ENCODE measurements at regions not wholly inside any gene's neighbourhood (a gene's known extent, or its start where the extent isn't known, plus 50 kb on each side); places are given as distances from the start of the nearest gene placed in this dataset.

GRCh38 chr6:48307573-48307972 lies 196.6 kb upstream of the PTCHD4 start:
- Histone ChIP-seq H3K36me3 (ENCODE audit: control insufficient read depth in 1 of 2, insufficient read depth in 2 of 2, low read length in 1 of 2) (no peaks in the 10 kb centered on the region), H3K9me3 (ENCODE audit: control insufficient read depth, low read length) (no peaks in the 10 kb centered on the region), H3K27me3 (ENCODE audit: control insufficient read depth in 1 of 2, insufficient read depth in 2 of 2, low read length in 1 of 2) (no peaks in the 10 kb centered on the region), H3K4me3 (ENCODE audit: low read length in 2 of 2) (no peak overlapping the region), H3K27ac (ENCODE audit: low read depth in 1 of 2, low read length in 2 of 2) (no peak overlapping the region), H3K4me1 (ENCODE audit: control insufficient read depth in 1 of 2, insufficient read depth in 2 of 2, low read length in 2 of 2) (no peaks in the 10 kb centered on the region)
- 72 to 77% methylated on average over 2 of the region's 2 CpGs for WGBS, 2 donors
- intact Hi-C loops (cut with DNase I), result no loop called here
- DNase-seq (no peak), ATAC-seq (ENCODE audit: low FRiP score) (no peak)

GRCh38 chr6:48290595-48290994 lies 179.6 kb upstream of the PTCHD4 start:
- H3K36me3 ChIP-seq (ENCODE audit: control insufficient read depth in 1 of 2, insufficient read depth in 2 of 2, low read length in 1 of 2), result no peaks in the 10 kb centered on the region
- WGBS, 2 donors, result 55 to 62% methylated on average over 4 of the region's 4 CpGs
- DNase-seq, result no peak
- H3K27me3 ChIP-seq (ENCODE audit: control insufficient read depth in 1 of 2, insufficient read depth in 2 of 2, low read length in 1 of 2), result no peaks in the 10 kb centered on the region
- intact Hi-C loops (cut with DNase I), result no loop called here
- no peak overlapping the region for H3K4me3 ChIP-seq (ENCODE audit: low read length in 2 of 2)
- no peak overlapping the region for H3K27ac ChIP-seq (ENCODE audit: low read depth in 1 of 2, low read length in 2 of 2)
- ATAC-seq (ENCODE audit: low FRiP score), result no peak
- no peaks in the 10 kb centered on the region for H3K9me3 ChIP-seq (ENCODE audit: control insufficient read depth, low read length)
- no peaks in the 10 kb centered on the region for H3K4me1 ChIP-seq (ENCODE audit: control insufficient read depth in 1 of 2, insufficient read depth in 2 of 2, low read length in 2 of 2)

GRCh38 chr6:48289841-48290240 lies 178.8 kb upstream of the PTCHD4 start:
- Histone ChIP-seq H3K36me3 (ENCODE audit: control insufficient read depth in 1 of 2, insufficient read depth in 2 of 2, low read length in 1 of 2) (no peaks in the 10 kb centered on the region), H3K4me3 (ENCODE audit: low read length in 2 of 2) (no peak overlapping the region), H3K27ac (ENCODE audit: low read depth in 1 of 2, low read length in 2 of 2) (no peak overlapping the region), H3K9me3 (ENCODE audit: control insufficient read depth, low read length) (no peaks in the 10 kb centered on the region), H3K4me1 (ENCODE audit: control insufficient read depth in 1 of 2, insufficient read depth in 2 of 2, low read length in 2 of 2) (no peaks in the 10 kb centered on the region), H3K27me3 (ENCODE audit: control insufficient read depth in 1 of 2, insufficient read depth in 2 of 2, low read length in 1 of 2) (no peaks in the 10 kb centered on the region)
- intact Hi-C loops (cut with DNase I), result no loop called here
- DNase-seq (no peak), ATAC-seq (ENCODE audit: low FRiP score) (no peak)
- 43 to 60% methylated on average over 5 of the region's 5 CpGs for WGBS, 2 donors

- Histone ChIP-seq H3K27ac (ENCODE audit: low read depth in 1 of 2, low read length in 2 of 2) (no peak overlapping the region), H3K4me1 (ENCODE audit: control insufficient read depth in 1 of 2, insufficient read depth in 2 of 2, low read length in 2 of 2) (no peaks in the 10 kb centered on the region), H3K9me3 (ENCODE audit: control insufficient read depth, low read length) (no peaks in the 10 kb centered on the region), H3K27me3 (ENCODE audit: control insufficient read depth in 1 of 2, insufficient read depth in 2 of 2, low read length in 1 of 2) (no peaks in the 10 kb centered on the region), H3K4me3 (ENCODE audit: low read length in 2 of 2) (no peak overlapping the region), H3K36me3 (ENCODE audit: control insufficient read depth in 1 of 2, insufficient read depth in 2 of 2, low read length in 1 of 2) (no peaks in the 10 kb centered on the region)
- whole genome bisulfite sequencing, 2 donors, result 62 to 69% methylated on average over 1 of the region's 1 CpG
- DNase-seq (no peak), ATAC-seq (ENCODE audit: low FRiP score) (no peak)
- intact Hi-C loops (cut with DNase I), result no loop called here
Observed at GRCh38 chr6:48281217-48281616, 170.2 kb upstream of the PTCHD4 start.

GRCh38 chr6:48280035-48280620 lies 169.1 kb upstream of the PTCHD4 start:
- no peak overlapping the region for H3K4me3 ChIP-seq (ENCODE audit: low read length in 2 of 2)
- H3K36me3 ChIP-seq (ENCODE audit: control insufficient read depth in 1 of 2, insufficient read depth in 2 of 2, low read length in 1 of 2), result no peaks in the 10 kb centered on the region
- intact Hi-C loops (cut with DNase I), result no loop called here
- no peaks in the 10 kb centered on the region for H3K4me1 ChIP-seq (ENCODE audit: control insufficient read depth in 1 of 2, insufficient read depth in 2 of 2, low read length in 2 of 2)
- H3K9me3 ChIP-seq (ENCODE audit: control insufficient read depth, low read length), result no peaks in the 10 kb centered on the region
- ATAC-seq (ENCODE audit: low FRiP score) (no peak), DNase-seq (no peak)
- H3K27ac ChIP-seq (ENCODE audit: low read depth in 1 of 2, low read length in 2 of 2), result no peak overlapping the region
- no peaks in the 10 kb centered on the region for H3K27me3 ChIP-seq (ENCODE audit: control insufficient read depth in 1 of 2, insufficient read depth in 2 of 2, low read length in 1 of 2)
- 64 to 81% methylated on average over 1 of the region's 1 CpG for WGBS, 2 donors

- Histone ChIP-seq H3K27ac (ENCODE audit: low read depth in 1 of 2, low read length in 2 of 2) (no peak overlapping the region), H3K27me3 (ENCODE audit: control insufficient read depth in 1 of 2, insufficient read depth in 2 of 2, low read length in 1 of 2) (no peaks in the 10 kb centered on the region), H3K4me3 (ENCODE audit: low read length in 2 of 2) (no peak overlapping the region), H3K4me1 (ENCODE audit: control insufficient read depth in 1 of 2, insufficient read depth in 2 of 2, low read length in 2 of 2) (no peaks in the 10 kb centered on the region), H3K36me3 (ENCODE audit: control insufficient read depth in 1 of 2, insufficient read depth in 2 of 2, low read length in 1 of 2) (no peaks in the 10 kb centered on the region), H3K9me3 (ENCODE audit: control insufficient read depth, low read length) (no peaks in the 10 kb centered on the region)
- 89 to 90% methylated on average over 1 of the region's 1 CpG for WGBS, 2 donors
- DNase-seq (no peak), ATAC-seq (ENCODE audit: low FRiP score) (no peak)
- intact Hi-C loops (cut with DNase I), result no loop called here
Observed at GRCh38 chr6:48278261-48278660, 167.3 kb upstream of the PTCHD4 start.

GRCh38 chr6:48272518-48272917 lies 161.5 kb upstream of the PTCHD4 start:
- H3K4me3 ChIP-seq (ENCODE audit: low read length in 2 of 2), result no peak overlapping the region
- H3K4me1 ChIP-seq (ENCODE audit: control insufficient read depth in 1 of 2, insufficient read depth in 2 of 2, low read length in 2 of 2), result no peaks in the 10 kb centered on the region
- H3K9me3 ChIP-seq (ENCODE audit: control insufficient read depth, low read length), result no peaks in the 10 kb centered on the region
- H3K36me3 ChIP-seq (ENCODE audit: control insufficient read depth in 1 of 2, insufficient read depth in 2 of 2, low read length in 1 of 2), result no peaks in the 10 kb centered on the region
- ATAC-seq (ENCODE audit: low FRiP score) (no peak), DNase-seq (no peak)
- WGBS, 2 donors, result 78 to 87% methylated on average over 1 of the region's 1 CpG
- H3K27me3 ChIP-seq (ENCODE audit: control insufficient read depth in 1 of 2, insufficient read depth in 2 of 2, low read length in 1 of 2), result no peaks in the 10 kb centered on the region
- H3K27ac ChIP-seq (ENCODE audit: low read depth in 1 of 2, low read length in 2 of 2), result no peak overlapping the region
- intact Hi-C loops (cut with DNase I), result no loop called here

- no peak for ATAC-seq (ENCODE audit: low FRiP score)
- Histone ChIP-seq H3K36me3 (ENCODE audit: control insufficient read depth in 1 of 2, insufficient read depth in 2 of 2, low read length in 1 of 2) (no peaks in the 10 kb centered on the region), H3K9me3 (ENCODE audit: control insufficient read depth, low read length) (no peaks in the 10 kb centered on the region), H3K27me3 (ENCODE audit: control insufficient read depth in 1 of 2, insufficient read depth in 2 of 2, low read length in 1 of 2) (no peaks in the 10 kb centered on the region), H3K4me1 (ENCODE audit: control insufficient read depth in 1 of 2, insufficient read depth in 2 of 2, low read length in 2 of 2) (no peaks in the 10 kb centered on the region), H3K27ac (ENCODE audit: low read depth in 1 of 2, low read length in 2 of 2) (no peak overlapping the region), H3K4me3 (ENCODE audit: low read length in 2 of 2) (no peak overlapping the region)
- intact Hi-C loops (cut with DNase I), result no loop called here
- no peak for DNase-seq
- WGBS, 2 donors, result 7 to 12% methylated on average over 3 of the region's 3 CpGs
Observed at GRCh38 chr6:48255094-48255493, 144.1 kb upstream of the PTCHD4 start.

- WGBS, 2 donors, result 42 to 45% methylated on average over 3 of the region's 3 CpGs
- DNase-seq, result no peak
- no peaks in the 10 kb centered on the region for H3K4me1 ChIP-seq (ENCODE audit: control insufficient read depth in 1 of 2, insufficient read depth in 2 of 2, low read length in 2 of 2)
- intact Hi-C loops (cut with DNase I), result no loop called here
- H3K27ac ChIP-seq (ENCODE audit: low read depth in 1 of 2, low read length in 2 of 2), result no peak overlapping the region
- H3K27me3 ChIP-seq (ENCODE audit: control insufficient read depth in 1 of 2, insufficient read depth in 2 of 2, low read length in 1 of 2), result no peaks in the 10 kb centered on the region
- H3K4me3 ChIP-seq (ENCODE audit: low read length in 2 of 2), result no peak overlapping the region
- H3K36me3 ChIP-seq (ENCODE audit: control insufficient read depth in 1 of 2, insufficient read depth in 2 of 2, low read length in 1 of 2), result no peaks in the 10 kb centered on the region
- H3K9me3 ChIP-seq (ENCODE audit: control insufficient read depth, low read length), result no peaks in the 10 kb centered on the region
- ATAC-seq (ENCODE audit: low FRiP score), result no peak
Observed at GRCh38 chr6:48249071-48249470, 138.1 kb upstream of the PTCHD4 start.
